GM23248 (cell line): ENCODE measurements at regions not wholly inside any gene's neighbourhood (a gene's known extent, or its start where the extent isn't known, plus 50 kb on each side); places are given as distances from the start of the nearest gene placed in this dataset.

Experiments used
- DNase-seq: peaks from one replicate; pipeline ENCODE4 v3.0.0-alpha.2; 2015
- H2AFZ ChIP-seq: fragments of 200-600 bp; sonication (generic); 2 replicates; pipeline ENCODE4 v1.6.1; 2016; ENCODE audit warnings: antibody characterized with exemption
- H3F3A ChIP-seq: fragments of 200-600 bp; sonication (generic); 2 replicates; pipeline ENCODE4 v1.6.1; 2016; ENCODE audit warnings: mild to moderate bottlenecking, antibody characterized with exemption, mixed run types; ENCODE audit not compliant: insufficient read depth
- H3K27ac ChIP-seq: fragments of 200-600 bp; sonication (generic); 2 replicates; pipeline ENCODE4 v1.5.1; 2016; ENCODE audit warnings: mild to moderate bottlenecking
- H3K27me3 ChIP-seq: fragments of 200-600 bp; sonication (generic); replicated peaks from 2 replicates; pipeline ENCODE4 v1.6.1; 2016; ENCODE audit warnings: mild to moderate bottlenecking; ENCODE audit not compliant: insufficient read depth
- H3K36me3 ChIP-seq: fragments of 200-600 bp; sonication (generic); 2 replicates; pipeline ENCODE4 v1.6.1; 2016; ENCODE audit warnings: low read depth, mild to moderate bottlenecking
- H3K4me1 ChIP-seq: fragments of 200-600 bp; sonication (generic); 2 replicates; pipeline ENCODE4 v1.6.1; 2016; ENCODE audit warnings: mild to moderate bottlenecking; ENCODE audit not compliant: insufficient read depth
- H3K4me2 ChIP-seq: fragments of 200-600 bp; sonication (generic); one replicate; pipeline ENCODE4 v1.6.1; 2016; ENCODE audit warnings: mild to moderate bottlenecking; ENCODE audit not compliant: unreplicated experiment
- H3K4me3 ChIP-seq: fragments of 200-600 bp; sonication (generic); 2 replicates; pipeline ENCODE4 v1.5.1; 2016; ENCODE audit warnings: mild to moderate bottlenecking
- H3K79me2 ChIP-seq: fragments of 200-600 bp; sonication (generic); 2 replicates; pipeline ENCODE4 v1.6.1; 2016; ENCODE audit warnings: mild to moderate bottlenecking; ENCODE audit not compliant: insufficient read depth
- H3K9ac ChIP-seq: fragments of 200-600 bp; sonication (generic); 2 replicates; pipeline ENCODE4 v1.6.1; 2016; ENCODE audit warnings: mild to moderate bottlenecking
- H3K9me2 ChIP-seq: fragments of 200-600 bp; sonication (generic); 2 replicates; pipeline ENCODE4 v1.6.1; 2016; ENCODE audit warnings: mixed run types, mild to moderate bottlenecking, moderate library complexity; ENCODE audit not compliant: insufficient read depth
- H3K9me3 ChIP-seq: fragments of 200-600 bp; sonication (generic); one replicate; pipeline ENCODE4 v1.6.1; 2017; ENCODE audit warnings: low read depth
- H4K20me1 ChIP-seq: fragments of 200-600 bp; sonication (generic); 2 replicates; pipeline ENCODE4 v1.6.0; 2016; ENCODE audit not compliant: insufficient read depth
- EZH2 ChIP-seq: fragments of 200-600 bp; sonication (generic); IDR thresholded peaks from 2 replicates; pipeline ENCODE4 v1.6.1; 2018; ENCODE audit warnings: antibody characterized with exemption, mild to moderate bottlenecking; ENCODE audit not compliant: insufficient read depth, poor library complexity, severe bottlenecking
- EZH2phosphoT487 ChIP-seq: fragments of 200-600 bp; sonication (generic); IDR thresholded peaks from 2 replicates; pipeline ENCODE4 v1.6.1; 2018; ENCODE audit warnings: antibody characterized with exemption, moderate library complexity, mild to moderate bottlenecking, low read depth; ENCODE audit not compliant: insufficient read depth
- WGBS, 2 experiments: methylation state at CpG; one replicate each; pipeline ENCODE4 v1.1.6; 2015 to 2017; ENCODE audit warnings: low lambda C conversion rate in 2 of 2, low coverage in 1 of 2; ENCODE audit errors: missing lambda C conversion rate in 2 of 2; 5-methylcytosine and 5-hydroxymethylcytosine counted together
- in situ Hi-C: fragments of 300-500 bp; cut with MboI; formaldehyde crosslinking; loops from 2 replicates; pipeline ENCODE4 v1.15.0; 2020

- H3K9ac ChIP-seq, result no peak overlapping the region
- no peaks in the 10 kb centered on the region for H3F3A ChIP-seq
- TF ChIP-seq EZH2phosphoT487 (no peak), EZH2 (no peak)
- H4K20me1 ChIP-seq, result no peaks in the 10 kb centered on the region
- no peak overlapping the region for H2AFZ ChIP-seq
- H3K4me3 ChIP-seq, result no peak overlapping the region
- H3K36me3 ChIP-seq, result no peaks in the 10 kb centered on the region
- H3K9me2 ChIP-seq, result no peaks in the 10 kb centered on the region
- no peak overlapping the region for H3K27ac ChIP-seq
- H3K27me3 ChIP-seq, result 0 out of 2 replicates have a peak, but pooled peaks cover 5% of the 10 kb centered on the region
- H3K9me3 ChIP-seq, result no peaks in the 10 kb centered on the region
- 20 to 22% methylated on average over 1 of the region's 1 CpG for WGBS, 2 experiments
- H3K4me2 ChIP-seq, result no peak overlapping the region
- no peaks in the 10 kb centered on the region for H3K4me1 ChIP-seq
- no peak for DNase-seq
- in situ Hi-C loops, result no loop called here
- H3K79me2 ChIP-seq, result no peaks in the 10 kb centered on the region
These were observed 225.7 kb upstream of the ST6GAL2 start for GRCh38 chr2:107111623-107112022.

- Histone ChIP-seq H3K9me3 (no peaks in the 10 kb centered on the region), H2AFZ (no peak overlapping the region), H3K79me2 (no peaks in the 10 kb centered on the region), H3K36me3 (no peaks in the 10 kb centered on the region), H3K4me1 (no peaks in the 10 kb centered on the region), H3K9ac (no peak overlapping the region), H3K4me2 (no peak overlapping the region), H3F3A (no peaks in the 10 kb centered on the region), H3K4me3 (no peak overlapping the region), H3K27ac (no peak overlapping the region), H3K9me2 (no peaks in the 10 kb centered on the region), H3K27me3 (0 out of 2 replicates have a peak, but pooled peaks cover 5% of the 10 kb centered on the region), H4K20me1 (no peaks in the 10 kb centered on the region)
- no peak for DNase-seq
- in situ Hi-C loops, result no loop called here
- no peak for TF ChIP-seq EZH2
- no peak for TF ChIP-seq EZH2phosphoT487
These were observed 226.6 kb upstream of the ST6GAL2 start for GRCh38 chr2:107112561-107112960.

GRCh38 chr2:107128381-107128780 is 242.4 kb upstream of the ST6GAL2 start:
- in situ Hi-C loops, result no loop called here
- 15 to 17% methylated on average over 2 of the region's 2 CpGs for WGBS, 2 experiments

DNA sequence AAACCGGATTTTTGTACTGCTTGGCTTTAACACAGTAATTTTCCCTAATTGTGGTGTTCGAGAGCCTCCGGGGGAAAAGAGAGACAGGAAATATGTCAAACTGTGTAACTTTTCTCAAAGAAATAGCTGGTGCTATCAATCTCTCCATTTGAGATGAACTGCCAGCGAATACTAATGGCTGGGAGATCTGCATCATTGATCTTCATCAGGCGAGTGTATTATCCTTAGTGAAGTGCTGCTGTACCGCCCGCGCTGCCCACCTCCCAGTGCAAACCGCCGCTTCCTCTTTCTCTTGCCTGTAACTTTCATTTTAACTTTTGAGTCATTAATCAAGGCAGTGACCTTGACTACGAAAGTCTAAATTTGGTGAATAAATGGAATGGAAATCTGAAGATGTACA is 246.1 kb upstream of the ST6GAL2 start:
- 58 to 59% methylated on average over 11 of the region's 11 CpGs for WGBS, 2 experiments
- Histone ChIP-seq H3F3A (no peaks in the 10 kb centered on the region), H3K9me2 (no peaks in the 10 kb centered on the region), H3K79me2 (no peaks in the 10 kb centered on the region), H3K27ac (no peak overlapping the region), H3K9me3 (no peaks in the 10 kb centered on the region), H4K20me1 (no peaks in the 10 kb centered on the region), H3K4me2 (no peak overlapping the region), H3K36me3 (no peaks in the 10 kb centered on the region), H3K9ac (no peak overlapping the region), H2AFZ (no peak overlapping the region), H3K4me1 (no peaks in the 10 kb centered on the region), H3K4me3 (no peak overlapping the region), H3K27me3 (no peaks in the 10 kb centered on the region; the same call in 1 of the 2 replicates)
- in situ Hi-C loops, result no loop called here
- TF ChIP-seq EZH2, result no peak
- no peak for TF ChIP-seq EZH2phosphoT487
- DNase-seq, result no peak

More at GRCh38 chr2:107128381-107128780, 242.4 kb upstream of the ST6GAL2 start:
- no peaks in the 10 kb centered on the region for H4K20me1 ChIP-seq
- DNase-seq, result no peak
- H3K9me2 ChIP-seq, result no peaks in the 10 kb centered on the region
- H3K4me3 ChIP-seq, result no peak overlapping the region
- no peaks in the 10 kb centered on the region for H3F3A ChIP-seq
- H3K9me3 ChIP-seq, result peaks cover 3% of the 10 kb centered on the region
- H3K9ac ChIP-seq, result no peak overlapping the region
- no peak for TF ChIP-seq EZH2
- TF ChIP-seq EZH2phosphoT487, result no peak
- no peaks in the 10 kb centered on the region for H3K36me3 ChIP-seq
- H3K27ac ChIP-seq, result no peak overlapping the region
- H3K27me3 ChIP-seq, result no peaks in the 10 kb centered on the region; the same call in none of the 2 replicates
- H3K4me2 ChIP-seq, result no peak overlapping the region
- no peak overlapping the region for H2AFZ ChIP-seq
- H3K79me2 ChIP-seq, result no peaks in the 10 kb centered on the region
- no peaks in the 10 kb centered on the region for H3K4me1 ChIP-seq

- in situ Hi-C loops, result no loop called here
- H3K36me3 ChIP-seq, result no peaks in the 10 kb centered on the region
- H3K4me3 ChIP-seq, result no peak overlapping the region
- no peak overlapping the region for H3K4me2 ChIP-seq
- no peaks in the 10 kb centered on the region for H3K4me1 ChIP-seq
- no peak for DNase-seq
- no peak overlapping the region for H3K27ac ChIP-seq
- no peak for TF ChIP-seq EZH2phosphoT487
- TF ChIP-seq EZH2, result no peak
- no peak overlapping the region for H2AFZ ChIP-seq
- H3K27me3 ChIP-seq, result no peaks in the 10 kb centered on the region
- H3K9me3 ChIP-seq, result no peaks in the 10 kb centered on the region
- H3K79me2 ChIP-seq, result no peaks in the 10 kb centered on the region
- H3K9me2 ChIP-seq, result no peaks in the 10 kb centered on the region
- WGBS, 2 experiments, result 24 to 27% methylated on average over 4 of the region's 4 CpGs
- H3F3A ChIP-seq, result no peaks in the 10 kb centered on the region
- no peak overlapping the region for H3K9ac ChIP-seq
- H4K20me1 ChIP-seq, result no peaks in the 10 kb centered on the region
These were observed 246.8 kb upstream of the ST6GAL2 start for GRCh38 chr2:107132746-107133145.
